Retinal pigment epithelial cell (primary cell): ENCODE measurements at regions not wholly inside any gene's neighbourhood (a gene's known extent, or its start where the extent isn't known, plus 50 kb on each side); places are given as distances from the start of the nearest gene placed in this dataset.

ENCODE experiments used
- DNase-seq: peaks from one replicate; pipeline ENCODE4 v3.0.0-alpha.2; 2010; ENCODE audit warnings: low read depth
- H3K4me3 ChIP-seq: 2 replicates; pipeline ENCODE4 v1.5.1; 2011; ENCODE audit warnings: mild to moderate bottlenecking, low read length, control low read depth, moderate library complexity
- TF ChIP-seq, protein P1 (sequence below): conservative IDR thresholded peaks from 2 replicates; pipeline ENCODE4 v1.5.1; 2011; ENCODE audit warnings: low read depth, low read length, control low read depth, inconsistent platforms

DNA sequence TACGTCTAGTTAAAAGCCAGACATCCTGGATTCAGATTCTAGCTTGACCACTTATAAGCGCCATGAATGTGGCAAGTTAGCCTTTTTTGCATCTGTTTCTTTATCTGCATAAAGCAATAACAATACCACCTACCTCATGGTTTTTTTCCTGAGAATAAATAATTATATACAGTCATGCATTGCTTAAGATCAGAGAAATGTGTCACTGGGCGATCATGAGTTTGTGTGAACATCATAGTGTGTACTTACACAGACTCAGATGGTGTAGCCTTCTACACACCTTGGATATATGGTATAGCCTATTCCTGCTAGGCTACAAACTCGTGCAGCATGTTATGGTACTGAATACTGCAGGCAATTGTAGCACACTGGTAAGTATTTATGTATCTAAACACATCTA, 84.7 kb upstream of the PELI1 start:
- no peak for DNase-seq
- H3K4me3 ChIP-seq, result no peak overlapping the region
- TF ChIP-seq, protein P1, sequence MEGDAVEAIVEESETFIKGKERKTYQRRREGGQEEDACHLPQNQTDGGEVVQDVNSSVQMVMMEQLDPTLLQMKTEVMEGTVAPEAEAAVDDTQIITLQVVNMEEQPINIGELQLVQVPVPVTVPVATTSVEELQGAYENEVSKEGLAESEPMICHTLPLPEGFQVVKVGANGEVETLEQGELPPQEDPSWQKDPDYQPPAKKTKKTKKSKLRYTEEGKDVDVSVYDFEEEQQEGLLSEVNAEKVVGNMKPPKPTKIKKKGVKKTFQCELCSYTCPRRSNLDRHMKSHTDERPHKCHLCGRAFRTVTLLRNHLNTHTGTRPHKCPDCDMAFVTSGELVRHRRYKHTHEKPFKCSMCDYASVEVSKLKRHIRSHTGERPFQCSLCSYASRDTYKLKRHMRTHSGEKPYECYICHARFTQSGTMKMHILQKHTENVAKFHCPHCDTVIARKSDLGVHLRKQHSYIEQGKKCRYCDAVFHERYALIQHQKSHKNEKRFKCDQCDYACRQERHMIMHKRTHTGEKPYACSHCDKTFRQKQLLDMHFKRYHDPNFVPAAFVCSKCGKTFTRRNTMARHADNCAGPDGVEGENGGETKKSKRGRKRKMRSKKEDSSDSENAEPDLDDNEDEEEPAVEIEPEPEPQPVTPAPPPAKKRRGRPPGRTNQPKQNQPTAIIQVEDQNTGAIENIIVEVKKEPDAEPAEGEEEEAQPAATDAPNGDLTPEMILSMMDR, result no peak

DNA sequence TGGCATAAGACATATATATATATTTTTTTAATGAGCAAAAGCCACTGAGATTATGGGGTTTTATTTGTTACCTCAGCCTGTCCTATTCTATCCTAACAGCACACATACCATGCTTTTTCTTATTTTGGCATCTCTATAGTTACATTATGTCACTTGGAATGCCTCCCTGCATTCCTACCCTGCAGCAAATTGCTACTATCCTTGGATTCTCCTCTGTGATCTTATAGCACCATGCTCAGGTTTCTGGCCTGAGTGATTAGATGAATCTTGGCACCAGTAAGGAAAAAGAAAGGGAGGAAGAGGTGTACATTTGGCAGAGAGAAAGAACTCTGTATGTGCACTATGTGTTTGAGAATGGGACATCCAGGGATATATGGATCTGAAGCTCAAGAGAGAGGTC, 86.3 kb upstream of the PELI1 start:
- DNase-seq, result no peak
- no peak overlapping the region for H3K4me3 ChIP-seq
- TF ChIP-seq, protein P1, result no peak

DNA sequence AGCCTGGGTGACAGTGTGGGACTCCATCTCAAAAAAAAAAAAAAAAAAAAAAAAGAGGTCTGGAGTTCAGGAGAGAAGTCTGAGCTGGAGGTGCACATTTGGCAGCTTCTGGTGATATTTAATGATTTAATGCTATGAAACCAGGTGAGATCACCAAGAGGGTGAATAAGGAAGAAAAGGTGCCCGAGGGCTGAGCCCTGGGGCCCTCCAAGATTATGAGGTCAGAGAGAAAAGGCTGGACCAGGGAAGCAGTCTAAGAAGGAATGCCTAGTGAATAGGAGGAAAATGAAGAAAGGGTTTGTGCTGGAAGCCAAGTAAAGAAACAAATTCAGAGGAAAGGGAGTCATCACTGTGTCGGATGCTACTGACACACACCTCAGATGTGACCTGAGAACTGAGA, 88.0 kb upstream of the PELI1 start:
- TF ChIP-seq, protein P1, result no peak
- DNase-seq, result no peak
- no peak overlapping the region for H3K4me3 ChIP-seq

DNA sequence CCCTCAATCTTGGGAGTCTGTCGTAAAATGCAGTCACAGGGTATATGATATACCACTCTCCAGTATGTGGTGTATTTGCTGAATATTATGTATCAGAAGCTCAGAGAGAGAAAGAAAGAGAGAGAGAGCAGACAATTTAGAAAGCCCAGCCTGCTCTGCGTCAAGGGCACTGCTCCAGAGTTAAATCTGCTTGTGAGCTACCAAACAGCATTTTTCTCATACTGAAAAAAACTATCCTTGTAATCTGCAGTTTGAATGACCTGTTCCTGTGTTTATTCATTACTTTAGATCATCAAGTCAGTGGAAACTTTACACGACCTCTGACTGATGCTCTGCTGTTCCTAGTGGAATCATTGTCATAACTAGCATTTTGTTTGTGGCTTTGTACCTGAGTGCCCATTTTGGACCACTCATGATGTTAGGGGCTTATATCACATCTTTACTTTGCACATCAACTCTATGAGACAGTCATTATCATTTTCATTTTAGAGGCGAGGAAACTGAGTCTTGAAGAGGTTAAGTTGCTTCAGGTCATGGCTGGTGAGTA, 89.2 kb upstream of the PELI1 start:
- no peak for DNase-seq
- no peak overlapping the region for H3K4me3 ChIP-seq
- TF ChIP-seq, protein P1, result no peak

DNA sequence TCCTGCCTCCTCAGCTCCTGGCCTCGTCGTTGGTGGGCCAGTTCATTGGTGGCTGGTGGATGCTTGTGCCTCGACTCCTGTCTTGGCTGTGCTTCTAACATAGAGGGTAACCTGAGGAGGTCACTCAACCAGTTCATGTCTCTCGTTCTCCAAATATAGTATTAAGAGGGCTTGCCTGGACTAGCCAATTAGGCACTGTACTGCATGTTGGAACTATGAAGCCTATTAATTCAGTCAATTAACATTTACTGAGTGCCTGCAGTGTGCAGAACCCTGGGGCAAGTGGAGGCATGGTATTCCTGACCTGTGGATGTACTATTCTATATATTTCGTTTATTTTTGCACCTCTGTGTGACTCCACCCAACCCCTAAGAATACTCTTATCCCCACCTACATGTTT, 89.9 kb upstream of the PELI1 start:
- TF ChIP-seq, protein P1, result no peak
- DNase-seq, result no peak
- H3K4me3 ChIP-seq, result no peak overlapping the region

DNA sequence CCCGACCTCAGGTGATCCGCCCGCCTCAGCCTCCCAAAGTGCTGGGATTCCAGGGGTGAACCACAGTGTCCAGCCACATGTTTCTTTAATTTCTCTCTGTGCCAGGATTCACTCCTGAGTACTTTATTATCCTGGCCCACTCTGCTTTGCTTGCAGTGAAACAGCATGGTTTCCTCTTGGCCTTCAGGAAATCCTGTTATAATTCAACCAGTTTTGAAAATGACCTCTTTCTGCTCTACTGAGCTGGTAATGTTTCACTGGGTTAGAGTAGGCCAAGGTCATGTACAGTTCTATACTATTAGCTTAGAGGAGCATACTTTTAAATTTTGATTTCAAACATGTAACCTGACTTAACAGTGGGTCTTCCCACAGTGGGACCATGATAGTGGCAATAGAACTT, 90.6 kb upstream of the PELI1 start:
- TF ChIP-seq, protein P1, result no peak

DNA sequence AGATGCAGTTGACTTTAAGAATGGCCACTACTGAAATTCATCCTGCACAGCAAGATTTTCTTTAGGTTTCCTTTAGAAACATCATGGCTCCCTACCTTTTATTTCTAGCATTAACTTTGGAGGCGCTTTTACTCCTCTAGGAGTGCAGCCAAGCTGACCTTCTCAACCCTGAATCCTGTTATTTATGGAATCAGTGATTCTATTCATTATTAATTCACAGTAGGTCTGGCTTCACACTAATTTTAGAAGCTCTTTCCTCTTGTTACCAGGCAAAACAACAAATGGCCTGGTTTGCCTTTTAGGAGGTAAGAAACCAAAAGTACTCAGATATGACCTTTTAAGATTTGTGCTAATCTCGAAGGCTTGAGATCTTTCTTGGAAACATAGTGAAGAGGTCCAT, 93.0 kb upstream of the PELI1 start:
- TF ChIP-seq, protein P1, result no peak
- H3K4me3 ChIP-seq, result no peak overlapping the region
- peak; percentile 3 for DNase-seq

More for the DNA sequence above, 90.6 kb upstream of the PELI1 start:
- DNase-seq, result no peak
- H3K4me3 ChIP-seq, result no peak overlapping the region
